A204.1 (cell line): ENCODE measurements at regions not wholly inside any gene's neighbourhood (a gene's known extent, or its start where the extent isn't known, plus 50 kb on each side); places are given as distances from the start of the nearest gene placed in this dataset.

Experiments used
- FAIRE-seq: peaks from 2 replicates; lab custom pipeline; 2012; peaks lifted over from hg19 to GRCh38; lab: Jason Lieb, UNC

DNA sequence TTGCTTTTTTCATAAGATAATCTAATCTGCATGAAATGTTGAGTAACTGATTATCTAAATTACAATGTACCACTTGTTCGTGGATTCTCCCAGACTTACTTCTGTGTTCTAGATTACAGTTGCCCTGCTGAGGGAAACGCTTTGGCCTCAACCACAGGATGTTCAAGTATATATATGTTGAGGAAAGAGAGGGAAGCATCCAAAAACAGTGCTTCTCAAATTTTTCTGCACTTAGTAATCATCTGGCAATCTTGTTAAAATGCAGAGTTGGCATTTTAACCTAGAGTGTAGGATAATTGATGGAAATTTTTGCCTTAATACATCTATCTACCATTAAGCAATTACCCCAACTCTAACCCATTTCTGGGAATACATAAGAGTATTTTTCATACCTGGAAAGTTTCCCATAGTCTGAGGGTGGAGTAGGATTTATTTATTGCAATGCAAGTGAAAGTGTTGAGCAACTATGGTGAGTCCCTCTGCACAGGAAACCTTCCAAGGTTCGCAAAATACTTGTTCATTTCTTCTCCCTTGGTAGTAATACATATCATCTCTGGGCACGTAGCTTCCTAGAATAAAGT lies 59.6 kb upstream of the C1GALT1 start:
- FAIRE-seq = no peak

DNA sequence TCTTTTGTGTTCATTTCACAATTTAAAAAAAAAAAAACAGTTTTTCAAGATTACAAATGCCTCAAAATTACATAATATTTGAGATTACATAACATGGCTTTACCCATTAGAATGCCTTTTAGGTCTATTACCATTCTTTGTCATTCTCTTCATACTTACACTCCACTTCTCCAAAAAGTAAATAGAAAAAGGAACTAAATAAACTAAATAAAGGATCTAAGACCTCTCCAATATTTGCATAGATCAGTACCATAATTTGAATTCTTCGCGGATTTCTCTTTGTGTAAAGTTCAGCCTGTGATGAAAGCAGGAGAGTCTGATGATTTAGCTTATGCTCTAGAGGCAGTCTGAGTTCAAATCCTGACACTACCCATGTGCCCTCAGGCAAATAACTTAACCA lies 56.4 kb upstream of the C1GALT1 start:
- FAIRE-seq = no peak

DNA sequence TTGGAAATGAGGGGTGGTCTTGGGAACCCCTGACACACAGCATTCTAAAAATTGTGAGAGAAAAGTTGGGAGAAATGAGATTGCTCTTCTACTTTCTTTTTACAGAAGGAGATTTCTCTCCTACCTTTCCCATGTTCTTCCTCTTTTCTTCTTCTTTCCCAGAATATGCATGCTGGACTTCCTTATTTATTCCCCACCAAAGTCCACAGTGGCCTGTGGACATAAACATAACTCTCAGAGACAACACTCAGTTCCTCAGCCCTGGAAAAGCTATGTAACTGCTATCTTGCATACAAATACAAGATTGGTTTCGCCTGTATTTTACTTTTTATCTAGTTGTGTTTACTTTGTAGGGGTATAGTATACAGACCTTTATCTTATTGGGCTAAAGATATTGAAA lies 54.6 kb upstream of the C1GALT1 start:
- no peak for FAIRE-seq

DNA sequence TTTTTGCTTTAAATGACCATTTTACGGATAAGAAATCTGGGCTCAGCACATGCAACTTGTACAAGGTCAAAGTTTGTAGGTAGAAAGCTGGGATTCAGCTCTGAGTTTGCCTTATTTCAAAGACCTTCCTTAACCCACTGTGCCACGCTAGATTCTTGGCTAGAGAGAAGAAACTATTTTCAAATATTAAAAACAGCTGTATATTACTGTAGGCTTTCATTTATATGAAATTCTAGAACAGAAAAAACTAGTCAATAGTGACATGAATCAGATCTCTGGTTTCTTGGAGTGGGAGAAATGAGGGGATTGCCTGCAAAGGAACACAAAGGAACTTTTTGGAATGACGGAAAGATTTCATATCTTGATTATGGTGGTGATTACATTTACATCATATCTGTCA lies 53.0 kb upstream of the C1GALT1 start:
- FAIRE-seq = no peak

DNA sequence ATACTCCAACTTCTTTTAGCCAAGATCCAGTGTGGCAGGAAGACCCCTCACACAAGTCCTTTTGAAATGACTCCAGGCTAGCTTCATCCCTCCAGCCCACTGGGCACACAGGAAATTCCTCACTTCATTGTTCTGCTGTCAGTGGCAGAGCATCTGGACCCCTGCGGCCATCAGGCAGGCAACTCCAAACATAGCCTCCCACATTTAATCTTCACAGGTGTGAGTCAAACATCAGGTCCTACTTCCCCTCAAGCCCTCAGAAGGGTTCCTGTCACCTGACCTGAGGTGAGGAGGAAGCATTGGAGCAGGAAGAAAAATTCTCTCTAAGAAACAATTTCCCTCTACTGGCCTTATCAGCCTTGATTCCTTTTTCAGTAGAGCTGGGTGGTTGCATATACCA lies 51.1 kb upstream of the C1GALT1 start:
- FAIRE-seq = no peak
